Heart left ventricle (tissue), 13 donors: ENCODE measurements at regions not wholly inside any gene's neighbourhood (a gene's known extent, or its start where the extent isn't known, plus 50 kb on each side); places are given as distances from the start of the nearest gene placed in this dataset.

Experiments used
- CTCF ChIP-seq, 12 donors: fragments of 200-600 bp; sonication (generic) in 4 of 12; IDR thresholded peaks; one replicate each; pipeline versions ENCODE4 v1.5.0 to v1.8.0; 2018 to 2022; ENCODE audit warnings: antibody characterized with exemption in 12 of 12, mild to moderate bottlenecking in 5 of 12
- POLR2A ChIP-seq, 2 donors: fragments of 450-650 bp; IDR thresholded peaks; one replicate each; pipeline ENCODE4 v1.6.1; 2017; ENCODE audit warnings: antibody characterized with exemption in 2 of 2, mild to moderate bottlenecking in 2 of 2, moderate library complexity in 2 of 2
- donor health status: ischemic (EF 13 %, LVEDD 7.1; RV severe dilation, severe dysfunction).
- donor health status: DM: no; HTN: yes; CAD: no.
- donor health status: DM: no; HTN: no; CAD: no.
- donor health status: ischemic (EF 25% LVEDD 6.9; RV normal size, moderate dysfunction).
- donor health status: ischemic (EF 25% LVEDD 5.7; RV mildly dilated, moderate dysfunction).
- donor health status: ischemic (EF 35%, LVEDD 5.7; RV mildly dilated, moderate dysfunction).
- donor health status: nonischemic (EF 11% LVEDD 7.7; RV severe dilation, severe dysfunction).
- donor health status: DM: yes; HTN: yes; CAD: no.
- donor health status: PGD.
- donor health status: ischemic (EF 29% LVEDD 5.4; RV normal size, mild dysfunction).
- donor health status: nonischemic (EF 23%, LVEDD 6.1; RV moderate dilation, normal function).

GRCh38 chr6:85066266-85066665 lies 301.9 kb upstream of the TBX18 start:
- TF ChIP-seq CTCF (IDR thresholded peaks at IDR 0.05) (no peak), POLR2A (IDR thresholded peaks at IDR 0.05) (no peak)
